Effector memory CD8-positive, alpha-beta T cell (primary cell): ENCODE measurements at regions not wholly inside any gene's neighbourhood (a gene's known extent, or its start where the extent isn't known, plus 50 kb on each side); places are given as distances from the start of the nearest gene placed in this dataset.

Experiments used
- ATAC-seq: fragments of 150-1000 bp; cut with Tn5 transposase; replicated peaks from 2 replicates; pipeline ENCODE4 v1.10.0; 2021; ENCODE audit warnings: mild to moderate bottlenecking, moderate library complexity
- DNase-seq, 3 experiments: peaks; one replicate each; pipeline ENCODE4 v3.0.0; 2021
- H3K27ac Mint-ChIP-seq, 2 donors: one replicate each; pipeline ENCODE4 v1.8.0; 2022; ENCODE audit warnings: mild to moderate bottlenecking in 2 of 2, mixed read lengths in 2 of 2, moderate library complexity in 2 of 2
- H3K27me3 Mint-ChIP-seq, 2 donors: one replicate each; pipeline ENCODE4 v1.8.0; 2022; ENCODE audit warnings: mixed read lengths in 2 of 2
- H3K36me3 Mint-ChIP-seq: one replicate; pipeline ENCODE4 v1.8.0; 2022; ENCODE audit warnings: mild to moderate bottlenecking, moderate library complexity, mixed read lengths; ENCODE audit not compliant: insufficient read depth
- H3K4me1 Mint-ChIP-seq, 2 donors: one replicate each; pipeline ENCODE4 v1.8.0; 2022; ENCODE audit warnings: low read depth in 2 of 2, mixed read lengths in 2 of 2
- H3K4me3 Mint-ChIP-seq, 2 donors: one replicate each; pipeline ENCODE4 v1.8.0; 2022; ENCODE audit warnings: mild to moderate bottlenecking in 2 of 2, mixed read lengths in 2 of 2, moderate library complexity in 2 of 2
- H3K9me3 Mint-ChIP-seq, 2 donors: one replicate each; pipeline ENCODE4 v1.8.0; 2022; ENCODE audit warnings: mixed read lengths in 2 of 2

DNA sequence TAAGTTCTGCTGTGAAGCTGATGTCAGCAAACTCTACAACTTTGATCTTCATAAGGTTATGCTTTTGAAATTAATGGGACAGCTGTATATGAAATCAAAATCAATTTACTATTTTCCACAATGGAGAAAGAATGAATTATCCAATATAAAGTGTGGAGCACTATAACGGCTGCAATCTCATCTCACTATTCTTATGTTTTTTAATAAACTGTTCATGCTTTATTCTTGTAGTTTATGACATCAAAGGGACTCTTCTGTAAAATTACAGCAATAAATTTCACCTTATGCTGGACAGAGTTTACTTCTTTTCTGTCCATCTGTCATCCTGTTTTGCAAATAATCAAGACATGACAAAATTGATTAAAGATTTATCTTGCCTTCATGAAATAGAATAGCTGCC, 192.5 kb downstream of the TECRL start:
- no peak overlapping the region for H3K27ac Mint-ChIP-seq
- no peak for ATAC-seq
- no peaks in the 10 kb centered on the region for H3K4me1 Mint-ChIP-seq
- no peak for DNase-seq
- H3K9me3 Mint-ChIP-seq: peaks cover 4 to 9% of the 10 kb centered on the region in 2 donors
- no peaks in the 10 kb centered on the region for H3K36me3 Mint-ChIP-seq
- H3K4me3 Mint-ChIP-seq: no peak overlapping the region
- H3K27me3 Mint-ChIP-seq: no peaks in the 10 kb centered on the region

DNA sequence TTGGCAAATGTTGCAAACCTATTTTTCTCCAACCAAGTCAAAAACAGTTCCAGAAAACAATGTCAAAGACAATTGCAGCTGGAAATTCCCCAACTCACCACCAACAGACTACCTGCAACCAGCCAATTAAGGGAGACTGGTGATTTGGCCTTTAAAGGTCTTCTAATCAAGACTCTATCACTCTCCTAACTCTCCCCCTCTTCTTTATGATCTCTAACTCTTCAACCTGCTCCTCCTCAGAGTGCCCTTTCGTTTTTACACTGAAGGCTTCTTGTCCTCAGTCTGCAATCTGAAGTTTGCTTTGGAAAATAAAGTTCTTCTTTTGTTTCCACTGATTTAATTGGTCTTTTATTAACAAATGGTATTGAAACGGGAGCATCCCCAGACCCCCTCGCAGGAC, 203.9 kb downstream of the TECRL start:
- H3K4me3 Mint-ChIP-seq: no peak overlapping the region
- no peaks in the 10 kb centered on the region for H3K4me1 Mint-ChIP-seq
- ATAC-seq (no peak), DNase-seq (no peak)
- peaks cover 7 to 23% of the 10 kb centered on the region in 2 donors for H3K9me3 Mint-ChIP-seq
- no peaks in the 10 kb centered on the region for H3K27me3 Mint-ChIP-seq
- no peaks in the 10 kb centered on the region for H3K36me3 Mint-ChIP-seq
- H3K27ac Mint-ChIP-seq: no peak overlapping the region

DNA sequence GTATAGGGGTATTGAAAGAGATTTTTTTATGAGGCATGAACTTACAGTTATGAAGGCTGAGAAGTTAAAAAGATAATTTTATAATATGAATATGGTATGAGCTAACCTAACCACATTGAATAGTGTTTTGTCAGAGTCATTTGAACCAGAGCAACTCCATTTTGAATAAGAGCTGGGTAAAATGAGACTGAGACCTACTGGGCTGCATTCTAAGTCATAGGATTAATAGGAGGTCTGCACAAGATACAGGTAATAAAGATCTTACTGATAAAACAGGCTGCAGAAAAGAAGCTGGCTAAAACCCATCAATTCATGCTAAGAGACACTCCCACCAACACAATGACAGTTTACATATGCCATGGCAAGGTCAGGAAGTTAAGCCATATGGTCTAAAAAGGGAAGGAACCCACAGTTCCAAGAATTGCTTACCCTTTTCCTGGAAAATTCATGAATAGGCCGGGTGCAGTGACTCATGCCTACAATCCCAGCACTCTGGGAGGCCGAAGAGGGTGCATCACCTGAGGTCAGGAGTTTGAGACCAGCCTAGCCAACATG, 209.2 kb downstream of the TECRL start:
- peaks cover 5 to 8% of the 10 kb centered on the region in 2 donors for H3K9me3 Mint-ChIP-seq
- no peak overlapping the region for H3K4me3 Mint-ChIP-seq
- no peaks in the 10 kb centered on the region for H3K27me3 Mint-ChIP-seq
- no peak for DNase-seq
- H3K4me1 Mint-ChIP-seq: no peaks in the 10 kb centered on the region
- no peak overlapping the region for H3K27ac Mint-ChIP-seq
- no peaks in the 10 kb centered on the region for H3K36me3 Mint-ChIP-seq
- ATAC-seq: no peak

DNA sequence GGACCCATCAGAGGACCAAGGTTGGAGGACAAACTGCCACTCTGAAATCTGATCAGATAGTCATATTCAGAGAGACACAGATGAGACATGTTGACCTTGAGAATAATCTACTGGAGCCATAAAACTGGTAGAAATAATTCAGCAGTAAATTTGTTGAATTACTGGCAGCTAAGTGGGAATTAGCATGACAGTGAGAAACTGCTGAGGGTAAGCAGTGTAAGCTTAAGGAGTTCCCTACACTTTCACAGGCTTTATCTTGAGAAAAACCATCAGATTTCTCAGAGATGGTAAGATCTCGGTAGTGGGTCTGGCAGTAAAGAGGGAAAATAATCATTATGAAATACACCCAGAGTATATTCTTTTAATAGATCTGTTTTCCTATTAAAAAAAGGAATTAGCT, 213.7 kb downstream of the TECRL start:
- Mint-ChIP-seq H3K4me1 (no peaks in the 10 kb centered on the region), H3K27me3 (no peaks in the 10 kb centered on the region), H3K27ac (no peak overlapping the region), H3K4me3 (no peak overlapping the region), H3K36me3 (no peaks in the 10 kb centered on the region), H3K9me3 (peaks cover 5 to 8% of the 10 kb centered on the region in 2 donors)
- no peak for ATAC-seq
- no peak for DNase-seq

GRCh38 chr4:64192731-64193412, 216.4 kb downstream of the TECRL start:
- DNase-seq (no peak), ATAC-seq (no peak)
- Mint-ChIP-seq H3K27me3 (no peaks in the 10 kb centered on the region), H3K36me3 (no peaks in the 10 kb centered on the region), H3K4me1 (no peaks in the 10 kb centered on the region), H3K27ac (no peak overlapping the region), H3K4me3 (no peak overlapping the region), H3K9me3 (peaks cover 6 to 8% of the 10 kb centered on the region in 2 donors)

DNA sequence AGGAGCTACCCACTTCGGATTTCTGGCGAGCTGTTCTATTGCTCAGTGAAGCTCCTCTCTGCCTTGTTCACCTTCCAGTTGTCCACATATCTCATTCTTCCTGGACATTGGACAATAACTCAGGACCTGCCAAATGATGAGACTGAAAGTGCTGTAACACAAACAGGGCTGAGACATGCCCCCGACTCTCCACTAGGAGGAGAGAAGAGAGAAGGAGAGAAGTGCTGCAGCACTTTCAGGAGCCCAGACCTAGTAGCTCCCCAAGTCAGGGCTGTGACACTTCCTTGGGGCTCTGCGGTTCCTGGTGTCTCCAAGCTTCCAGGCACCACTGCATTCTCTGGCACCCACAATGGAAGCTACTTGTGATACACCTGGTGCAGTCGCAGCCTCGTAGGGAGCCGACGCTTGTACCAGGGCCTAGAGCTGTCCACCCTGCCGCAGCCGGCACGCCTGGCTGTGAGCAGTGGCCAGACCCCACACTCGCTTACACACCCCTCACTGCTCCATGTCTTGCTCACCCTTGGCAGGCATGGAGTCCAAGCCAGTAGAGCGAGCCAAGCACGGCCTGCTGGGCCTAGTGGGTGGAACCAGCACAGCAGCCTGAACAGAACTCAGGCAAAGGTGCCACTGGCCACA, 234.9 kb downstream of the TECRL start:
- Mint-ChIP-seq H3K4me1 (no peaks in the 10 kb centered on the region), H3K27ac (no peak overlapping the region), H3K27me3 (no peaks in the 10 kb centered on the region), H3K9me3 (peaks cover 0 to 1% of the 10 kb centered on the region in 2 donors), H3K4me3 (no peak overlapping the region), H3K36me3 (peaks cover 3% of the 10 kb centered on the region)
- DNase-seq (no peak), ATAC-seq (no peak)

GRCh38 chr4:64166365-64166764, 242.9 kb downstream of the TECRL start:
- DNase-seq: no peak
- ATAC-seq: no peak
- Mint-ChIP-seq H3K27ac (no peak overlapping the region), H3K27me3 (no peaks in the 10 kb centered on the region), H3K36me3 (no peaks in the 10 kb centered on the region), H3K4me3 (no peak overlapping the region), H3K9me3 (peaks cover 0 to 8% of the 10 kb centered on the region in 2 donors), H3K4me1 (no peaks in the 10 kb centered on the region)

DNA sequence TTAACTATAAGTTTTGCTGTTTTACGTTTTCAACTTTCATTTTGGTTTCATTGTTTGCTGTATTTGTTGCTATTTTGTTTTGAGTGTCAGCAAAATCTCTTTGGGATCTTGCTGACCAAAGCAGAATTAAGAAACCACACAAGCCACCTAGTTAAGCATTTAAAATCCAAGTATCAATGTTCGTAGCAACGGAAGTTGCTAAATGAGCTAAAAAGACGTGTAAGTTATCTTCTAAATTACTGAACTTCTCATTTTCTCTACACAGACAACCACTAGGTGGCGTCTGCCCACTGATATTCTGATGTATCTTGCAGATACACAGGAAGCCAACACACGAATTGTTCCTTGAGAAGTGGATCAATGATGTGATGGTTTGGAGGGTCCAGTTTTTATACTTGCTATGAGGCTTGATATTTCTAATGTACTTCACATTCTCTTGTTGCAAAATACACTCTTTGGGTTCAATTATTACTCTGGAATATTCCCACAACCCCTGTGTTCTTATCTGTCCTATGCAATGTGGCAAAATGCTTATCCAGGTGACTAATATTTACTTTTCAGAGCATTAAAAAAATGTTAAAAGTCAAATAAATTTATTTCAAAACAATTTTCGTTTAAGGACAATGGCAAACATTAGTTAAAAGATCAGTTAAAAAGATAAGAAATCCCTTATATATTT, 250.5 kb downstream of the TECRL start:
- Mint-ChIP-seq H3K9me3 (peaks cover 1 to 16% of the 10 kb centered on the region in 2 donors), H3K4me1 (no peaks in the 10 kb centered on the region), H3K27ac (no peak overlapping the region), H3K4me3 (no peak overlapping the region), H3K27me3 (no peaks in the 10 kb centered on the region), H3K36me3 (no peaks in the 10 kb centered on the region)
- no peak for DNase-seq
- ATAC-seq: no peak

DNA sequence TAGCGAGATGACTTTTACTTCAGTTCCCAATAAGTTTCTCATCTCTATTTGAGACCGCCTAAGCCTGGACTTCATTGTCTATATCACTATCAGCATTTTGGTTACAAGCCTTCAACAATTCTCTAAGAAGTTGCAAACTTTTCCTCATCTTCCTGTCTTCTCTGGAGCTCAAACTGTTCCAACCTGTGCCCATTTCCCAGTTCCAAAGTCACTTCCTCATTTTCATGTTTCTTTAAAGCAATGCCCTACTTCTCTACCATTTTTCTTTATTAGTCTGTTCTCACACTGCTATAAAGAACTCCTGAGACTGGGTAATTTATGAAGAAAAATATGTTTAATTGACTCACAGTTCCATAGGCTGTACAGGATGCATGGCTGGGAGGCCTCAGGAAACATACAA, 251.9 kb downstream of the TECRL start:
- Mint-ChIP-seq H3K4me3 (no peak overlapping the region), H3K36me3 (no peaks in the 10 kb centered on the region), H3K4me1 (no peaks in the 10 kb centered on the region), H3K27ac (no peak overlapping the region), H3K9me3 (peaks cover 1 to 16% of the 10 kb centered on the region in 2 donors), H3K27me3 (no peaks in the 10 kb centered on the region)
- DNase-seq (no peak), ATAC-seq (no peak)

DNA sequence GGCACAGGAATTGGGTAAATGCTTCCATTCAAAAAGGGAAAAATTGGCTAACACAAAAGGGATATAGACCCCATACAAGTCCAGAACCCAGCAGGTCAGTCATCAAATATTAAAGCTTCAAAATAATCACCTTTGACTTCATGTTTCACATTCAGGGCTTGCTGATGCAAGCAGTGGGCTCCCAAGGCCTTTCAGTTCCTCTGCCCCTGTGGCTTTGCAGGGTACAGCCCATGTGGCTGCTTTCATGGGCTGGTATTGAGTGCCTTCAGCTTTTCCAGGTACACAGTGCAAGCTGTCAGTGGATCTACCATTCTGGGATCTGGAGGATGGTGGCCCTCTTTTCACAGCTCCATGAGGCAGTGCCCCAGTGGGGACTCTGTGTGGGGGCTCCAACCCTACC, 253.0 kb downstream of the TECRL start:
- Mint-ChIP-seq H3K36me3 (no peaks in the 10 kb centered on the region), H3K27ac (no peak overlapping the region), H3K9me3 (peaks cover 1 to 16% of the 10 kb centered on the region in 2 donors), H3K27me3 (no peaks in the 10 kb centered on the region), H3K4me3 (no peak overlapping the region), H3K4me1 (no peaks in the 10 kb centered on the region)
- DNase-seq (no peak), ATAC-seq (no peak)

DNA sequence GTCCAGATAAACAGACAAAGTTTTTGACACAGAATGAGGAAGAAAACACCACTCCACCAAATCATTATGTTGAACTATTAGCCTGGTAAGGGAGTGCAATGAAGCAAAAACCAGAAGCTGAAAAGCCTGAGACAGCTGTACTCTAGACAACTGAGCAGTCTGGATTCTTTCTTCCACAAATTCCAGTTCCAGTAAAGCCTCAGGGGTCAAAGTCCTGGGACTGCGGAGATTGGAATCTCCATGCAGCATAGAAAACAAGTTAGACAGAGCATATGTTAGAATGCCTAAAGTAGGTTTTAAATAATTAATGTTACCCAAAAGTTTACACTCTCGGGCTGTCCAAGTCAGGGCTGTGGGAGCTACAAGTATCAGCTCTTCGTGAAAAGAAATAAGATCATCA, 263.2 kb downstream of the TECRL start:
- no peaks in the 10 kb centered on the region for H3K27me3 Mint-ChIP-seq
- H3K36me3 Mint-ChIP-seq: no peaks in the 10 kb centered on the region
- ATAC-seq (no peak), DNase-seq (no peak)
- H3K27ac Mint-ChIP-seq: no peak overlapping the region
- peaks cover 7 to 16% of the 10 kb centered on the region in 2 donors for H3K9me3 Mint-ChIP-seq
- H3K4me1 Mint-ChIP-seq: no peaks in the 10 kb centered on the region
- H3K4me3 Mint-ChIP-seq: no peak overlapping the region

DNA sequence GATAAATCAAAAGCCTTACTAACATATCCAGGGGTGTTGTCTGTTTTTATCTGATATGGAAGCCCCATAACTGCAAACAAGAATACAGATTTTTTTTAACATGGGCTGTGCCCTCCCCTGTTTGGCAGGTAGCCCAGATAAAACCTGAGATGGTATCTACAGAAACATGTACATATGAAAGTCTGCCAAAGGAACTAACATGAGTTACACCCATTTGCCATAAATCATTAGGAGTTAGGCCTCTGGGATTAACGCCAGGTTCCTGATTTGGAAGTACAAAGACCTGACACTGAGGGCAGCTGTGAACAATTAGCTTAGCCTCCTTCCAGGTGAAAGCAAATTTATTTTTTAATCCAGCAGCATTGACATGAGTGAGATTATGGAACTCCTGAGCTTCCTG, 264.3 kb downstream of the TECRL start:
- H3K27me3 Mint-ChIP-seq: no peaks in the 10 kb centered on the region
- ATAC-seq: no peak
- no peak for DNase-seq
- H3K4me3 Mint-ChIP-seq: no peak overlapping the region
- H3K27ac Mint-ChIP-seq: no peak overlapping the region
- peaks cover 7 to 17% of the 10 kb centered on the region in 2 donors for H3K9me3 Mint-ChIP-seq
- H3K36me3 Mint-ChIP-seq: no peaks in the 10 kb centered on the region
- no peaks in the 10 kb centered on the region for H3K4me1 Mint-ChIP-seq

GRCh38 chr4:64130907-64131306, 278.3 kb downstream of the TECRL start:
- ATAC-seq (no peak), DNase-seq (no peak)
- Mint-ChIP-seq H3K27ac (no peak overlapping the region), H3K4me3 (no peak overlapping the region), H3K27me3 (no peaks in the 10 kb centered on the region), H3K36me3 (no peaks in the 10 kb centered on the region), H3K4me1 (no peaks in the 10 kb centered on the region), H3K9me3 (no peaks in the 10 kb centered on the region)

GRCh38 chr4:64125354-64125753, 283.9 kb downstream of the TECRL start:
- Mint-ChIP-seq H3K27me3 (no peaks in the 10 kb centered on the region), H3K36me3 (peaks cover 3% of the 10 kb centered on the region), H3K4me1 (no peaks in the 10 kb centered on the region), H3K27ac (no peak overlapping the region), H3K9me3 (peaks cover 6 to 15% of the 10 kb centered on the region in 2 donors), H3K4me3 (no peak overlapping the region)
- no peak for ATAC-seq
- no peak for DNase-seq
